ENCODE measurements at regions not wholly inside any gene's neighbourhood (a gene's known extent, or its start where the extent isn't known, plus 50 kb on each side); places are given as distances from the start of the nearest gene placed in this dataset.

GRCh38 chr1:67618285-67619018, 66.5 kb upstream of the GADD45A start:
- H3K4me2 ChIP-seq (ENCODE audit: extremely low read depth, insufficient read depth, low read length), result peak overlapping the region; percentile 95
- H3K36me3 ChIP-seq (ENCODE audit: control insufficient read depth, insufficient read depth, low read length), result no peaks in the 10 kb centered on the region
- TF ChIP-seq CTCF (conservative IDR thresholded peaks at IDR 0.05 in 1 of 2, IDR thresholded peaks at IDR 0.05 in 1 of 2; ENCODE audit: low read depth in 1 of 2, low read length in 2 of 2) (no peak), EZH2 (IDR thresholded peaks at IDR 0.05; ENCODE audit: low read length, missing control alignments) (no peak)
- peaks cover 3% of the 10 kb centered on the region for H3K4me1 ChIP-seq (ENCODE audit: control insufficient read depth, extremely low read depth, insufficient read depth, low read length)
- H3K79me2 ChIP-seq (ENCODE audit: control insufficient read depth, insufficient read depth, low read length), result no peaks in the 10 kb centered on the region
- peak overlapping the region; percentile 19 for H3K27ac ChIP-seq (ENCODE audit: insufficient read depth, low read length)
- no peak overlapping the region for H3K9ac ChIP-seq (ENCODE audit: insufficient read depth, low read length)
- H4K20me1 ChIP-seq (ENCODE audit: control insufficient read depth, extremely low read depth, insufficient read depth, low read length), result no peaks in the 10 kb centered on the region
- H3K9me3 ChIP-seq (ENCODE audit: control insufficient read depth, insufficient read depth, low read depth, low read length), result no peaks in the 10 kb centered on the region
- no peaks in the 10 kb centered on the region for H3K27me3 ChIP-seq (ENCODE audit: control insufficient read depth, insufficient read depth, low read length)
- H3K4me3 ChIP-seq (replicated peaks in 1 of 4; ENCODE audit: control extremely low read depth in 1 of 4, insufficient read depth in 1 of 4, low read depth in 3 of 4, low read length in 4 of 4), result peak overlapping the region; percentile 6 to 43 (median 22)
- peak overlapping the region; percentile 49 for H2AFZ ChIP-seq (ENCODE audit: low read length)
- DNase-seq (ENCODE audit: low read depth in 2 of 2), result peak; percentile 92 to 95

GRCh38 chr1:67619080-67619479, 65.9 kb upstream of the GADD45A start:
- H4K20me1 ChIP-seq (ENCODE audit: control insufficient read depth, extremely low read depth, insufficient read depth, low read length), result no peaks in the 10 kb centered on the region
- H2AFZ ChIP-seq (ENCODE audit: low read length), result no peak overlapping the region
- no peak for TF ChIP-seq EZH2 (IDR thresholded peaks at IDR 0.05; ENCODE audit: low read length, missing control alignments)
- TF ChIP-seq CTCF (conservative IDR thresholded peaks at IDR 0.05 in 1 of 2, IDR thresholded peaks at IDR 0.05 in 1 of 2; ENCODE audit: low read depth in 1 of 2, low read length in 2 of 2), result no peak
- H3K27me3 ChIP-seq (ENCODE audit: control insufficient read depth, insufficient read depth, low read length), result no peaks in the 10 kb centered on the region
- no peaks in the 10 kb centered on the region for H3K79me2 ChIP-seq (ENCODE audit: control insufficient read depth, insufficient read depth, low read length)
- no peaks in the 10 kb centered on the region for H3K36me3 ChIP-seq (ENCODE audit: control insufficient read depth, insufficient read depth, low read length)
- peak overlapping the region in 1 of 4 experiments; percentile 43 for H3K4me3 ChIP-seq (replicated peaks in 1 of 4; ENCODE audit: control extremely low read depth in 1 of 4, insufficient read depth in 1 of 4, low read depth in 3 of 4, low read length in 4 of 4)
- no peaks in the 10 kb centered on the region for H3K9me3 ChIP-seq (ENCODE audit: control insufficient read depth, insufficient read depth, low read depth, low read length)
- peaks cover 3% of the 10 kb centered on the region for H3K4me1 ChIP-seq (ENCODE audit: control insufficient read depth, extremely low read depth, insufficient read depth, low read length)
- no peak overlapping the region for H3K9ac ChIP-seq (ENCODE audit: insufficient read depth, low read length)
- peak overlapping the region; percentile 48 for H3K4me2 ChIP-seq (ENCODE audit: extremely low read depth, insufficient read depth, low read length)
- DNase-seq (ENCODE audit: low read depth in 2 of 2), result peak in 1 of 2 donors; percentile 50
- no peak overlapping the region for H3K27ac ChIP-seq (ENCODE audit: insufficient read depth, low read length)

- TF ChIP-seq CTCF (conservative IDR thresholded peaks at IDR 0.05 in 1 of 2, IDR thresholded peaks at IDR 0.05 in 1 of 2; ENCODE audit: low read depth in 1 of 2, low read length in 2 of 2) (no peak), EZH2 (IDR thresholded peaks at IDR 0.05; ENCODE audit: low read length, missing control alignments) (no peak)
- Histone ChIP-seq H2AFZ (ENCODE audit: low read length) (no peak overlapping the region), H3K4me3 (replicated peaks in 1 of 4; ENCODE audit: control extremely low read depth in 1 of 4, insufficient read depth in 1 of 4, low read depth in 3 of 4, low read length in 4 of 4) (no peak overlapping the region), H3K27me3 (ENCODE audit: control insufficient read depth, insufficient read depth, low read length) (no peaks in the 10 kb centered on the region), H3K9me3 (ENCODE audit: control insufficient read depth, insufficient read depth, low read depth, low read length) (no peaks in the 10 kb centered on the region), H3K36me3 (ENCODE audit: control insufficient read depth, insufficient read depth, low read length) (no peaks in the 10 kb centered on the region), H3K9ac (ENCODE audit: insufficient read depth, low read length) (no peak overlapping the region), H3K4me1 (ENCODE audit: control insufficient read depth, extremely low read depth, insufficient read depth, low read length) (no peaks in the 10 kb centered on the region), H3K79me2 (ENCODE audit: control insufficient read depth, insufficient read depth, low read length) (no peaks in the 10 kb centered on the region), H4K20me1 (ENCODE audit: control insufficient read depth, extremely low read depth, insufficient read depth, low read length) (no peaks in the 10 kb centered on the region), H3K27ac (ENCODE audit: insufficient read depth, low read length) (no peak overlapping the region), H3K4me2 (ENCODE audit: extremely low read depth, insufficient read depth, low read length) (no peak overlapping the region)
- DNase-seq (ENCODE audit: low read depth in 2 of 2), result no peak
Measured at GRCh38 chr1:67623906-67624305, 61.1 kb upstream of the GADD45A start.

Data from fibroblast of lung (primary cell).